PFSK-1 (cell line): ENCODE measurements at regions not wholly inside any gene's neighbourhood (a gene's known extent, or its start where the extent isn't known, plus 50 kb on each side); places are given as distances from the start of the nearest gene placed in this dataset.

Experiments
- FOXP2 ChIP-seq: optimal IDR thresholded peaks from 2 replicates; pipeline ENCODE3; 2011; ENCODE audit warnings: borderline replicate concordance, control low read depth, inconsistent platforms; ENCODE audit not compliant: insufficient read depth; ENCODE audit errors: extremely low read length, extremely low read depth
- POLR2AphosphoS5 ChIP-seq: IDR thresholded peaks from 2 replicates; pipeline ENCODE4 v1.6.1; 2012; ENCODE audit warnings: low read depth, mild to moderate bottlenecking, control low read depth, low read length, moderate library complexity
- SIN3A ChIP-seq: IDR thresholded peaks from 2 replicates; pipeline ENCODE4 v1.6.1; 2012; ENCODE audit warnings: mild to moderate bottlenecking, low read length, moderate library complexity, borderline replicate concordance; ENCODE audit not compliant: insufficient read depth
- TAF1 ChIP-seq: IDR thresholded peaks from 2 replicates; pipeline ENCODE4 v1.6.1; 2012; ENCODE audit warnings: low read length, control low read depth, borderline replicate concordance; ENCODE audit not compliant: insufficient read depth
- TF ChIP-seq, protein P1 (sequence below), 2 experiments: IDR thresholded peaks; 2 replicates each; pipeline versions ENCODE4 v1.6.1 to v1.8.0; 2011 to 2012; ENCODE audit warnings: low read depth in 2 of 2, low read length in 2 of 2, control low read depth in 1 of 2, inconsistent platforms in 1 of 2, mild to moderate bottlenecking in 1 of 2, moderate library complexity in 1 of 2; ENCODE audit not compliant: insufficient read depth in 1 of 2

DNA sequence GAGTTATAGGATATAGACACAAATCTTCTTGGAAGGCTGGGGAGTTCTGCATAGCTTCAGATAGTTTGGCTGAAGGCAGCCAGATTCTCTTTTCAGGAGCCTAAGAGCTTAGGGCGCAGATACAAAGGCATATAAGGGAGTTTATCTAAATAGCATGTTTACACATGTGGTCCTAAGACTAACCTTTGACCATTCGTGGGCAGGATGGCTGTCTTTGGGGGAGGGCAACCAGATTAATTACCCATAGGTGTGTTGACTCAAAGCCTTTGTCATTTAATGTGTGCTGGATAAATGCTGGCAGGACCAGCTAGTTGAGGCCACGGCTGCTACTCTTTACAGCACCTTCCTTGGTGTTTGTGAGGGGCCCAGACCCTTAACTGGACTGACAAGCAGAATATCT is 71.8 kb downstream of the IER5 start:
- no peak for TF ChIP-seq FOXP2
- TF ChIP-seq SIN3A: no peak
- TF ChIP-seq TAF1: no peak
- TF ChIP-seq, protein P1, sequence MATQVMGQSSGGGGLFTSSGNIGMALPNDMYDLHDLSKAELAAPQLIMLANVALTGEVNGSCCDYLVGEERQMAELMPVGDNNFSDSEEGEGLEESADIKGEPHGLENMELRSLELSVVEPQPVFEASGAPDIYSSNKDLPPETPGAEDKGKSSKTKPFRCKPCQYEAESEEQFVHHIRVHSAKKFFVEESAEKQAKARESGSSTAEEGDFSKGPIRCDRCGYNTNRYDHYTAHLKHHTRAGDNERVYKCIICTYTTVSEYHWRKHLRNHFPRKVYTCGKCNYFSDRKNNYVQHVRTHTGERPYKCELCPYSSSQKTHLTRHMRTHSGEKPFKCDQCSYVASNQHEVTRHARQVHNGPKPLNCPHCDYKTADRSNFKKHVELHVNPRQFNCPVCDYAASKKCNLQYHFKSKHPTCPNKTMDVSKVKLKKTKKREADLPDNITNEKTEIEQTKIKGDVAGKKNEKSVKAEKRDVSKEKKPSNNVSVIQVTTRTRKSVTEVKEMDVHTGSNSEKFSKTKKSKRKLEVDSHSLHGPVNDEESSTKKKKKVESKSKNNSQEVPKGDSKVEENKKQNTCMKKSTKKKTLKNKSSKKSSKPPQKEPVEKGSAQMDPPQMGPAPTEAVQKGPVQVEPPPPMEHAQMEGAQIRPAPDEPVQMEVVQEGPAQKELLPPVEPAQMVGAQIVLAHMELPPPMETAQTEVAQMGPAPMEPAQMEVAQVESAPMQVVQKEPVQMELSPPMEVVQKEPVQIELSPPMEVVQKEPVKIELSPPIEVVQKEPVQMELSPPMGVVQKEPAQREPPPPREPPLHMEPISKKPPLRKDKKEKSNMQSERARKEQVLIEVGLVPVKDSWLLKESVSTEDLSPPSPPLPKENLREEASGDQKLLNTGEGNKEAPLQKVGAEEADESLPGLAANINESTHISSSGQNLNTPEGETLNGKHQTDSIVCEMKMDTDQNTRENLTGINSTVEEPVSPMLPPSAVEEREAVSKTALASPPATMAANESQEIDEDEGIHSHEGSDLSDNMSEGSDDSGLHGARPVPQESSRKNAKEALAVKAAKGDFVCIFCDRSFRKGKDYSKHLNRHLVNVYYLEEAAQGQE (IDR thresholded peaks at IDR 0.05; ENCODE audit: insufficient read depth in 1 of 2, low read depth in 2 of 2, low read length in 2 of 2): no peak
- TF ChIP-seq POLR2AphosphoS5: no peak

DNA sequence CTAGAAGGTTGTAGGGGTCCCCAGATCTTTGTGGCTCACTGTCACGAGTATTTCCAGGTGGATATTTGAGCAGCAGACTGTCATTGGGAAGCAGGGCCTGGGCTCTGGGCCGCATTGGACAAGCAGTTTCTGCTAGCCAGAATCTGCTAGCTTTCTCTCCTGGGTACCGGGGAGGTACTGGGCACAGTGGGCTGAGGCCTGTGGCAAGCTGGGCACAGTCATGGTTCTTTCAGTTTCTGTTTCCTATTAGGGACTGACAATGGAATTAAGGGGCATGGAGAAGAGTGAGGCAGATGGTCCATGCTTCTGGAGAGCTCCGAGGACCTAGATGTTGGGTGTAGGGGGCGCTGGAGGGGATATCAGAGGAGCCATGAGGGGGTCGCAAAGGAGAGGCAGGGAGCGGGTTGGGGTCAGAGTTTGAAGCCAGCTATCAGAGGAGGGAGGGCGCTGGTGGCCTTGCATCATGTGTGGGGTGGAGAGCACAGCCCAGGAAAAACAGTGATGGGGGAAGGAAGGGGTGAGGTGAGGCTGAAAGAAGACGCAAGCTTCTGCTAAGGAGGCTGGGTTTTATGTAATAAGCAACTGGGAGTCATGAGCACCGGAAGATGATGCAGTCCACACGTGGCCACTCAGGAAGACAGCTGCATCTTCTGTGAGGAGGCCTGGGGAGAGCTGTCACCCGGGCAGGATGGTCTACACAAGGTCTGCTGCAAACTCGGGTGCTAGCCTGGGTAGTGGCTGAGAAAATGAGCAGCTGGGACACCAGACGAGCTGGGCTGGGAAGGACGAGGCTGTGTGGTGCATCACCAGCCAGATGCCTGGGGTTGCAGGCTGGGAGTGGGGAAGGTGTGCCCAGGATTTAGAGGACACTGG is 72.7 kb downstream of the IER5 start:
- TF ChIP-seq POLR2AphosphoS5 (no peak), SIN3A (no peak), FOXP2 (no peak), TAF1 (no peak)
- TF ChIP-seq, protein P1 (IDR thresholded peaks at IDR 0.05; ENCODE audit: insufficient read depth in 1 of 2, low read depth in 2 of 2, low read length in 2 of 2): no peak

- TF ChIP-seq, protein P1 (IDR thresholded peaks at IDR 0.05; ENCODE audit: insufficient read depth in 1 of 2, low read depth in 2 of 2, low read length in 2 of 2): no peak
- no peak for TF ChIP-seq POLR2AphosphoS5
- TF ChIP-seq FOXP2: no peak
- no peak for TF ChIP-seq SIN3A
- no peak for TF ChIP-seq TAF1
Observed at GRCh38 chr1:181163662-181164061, 75.2 kb downstream of the IER5 start.

DNA sequence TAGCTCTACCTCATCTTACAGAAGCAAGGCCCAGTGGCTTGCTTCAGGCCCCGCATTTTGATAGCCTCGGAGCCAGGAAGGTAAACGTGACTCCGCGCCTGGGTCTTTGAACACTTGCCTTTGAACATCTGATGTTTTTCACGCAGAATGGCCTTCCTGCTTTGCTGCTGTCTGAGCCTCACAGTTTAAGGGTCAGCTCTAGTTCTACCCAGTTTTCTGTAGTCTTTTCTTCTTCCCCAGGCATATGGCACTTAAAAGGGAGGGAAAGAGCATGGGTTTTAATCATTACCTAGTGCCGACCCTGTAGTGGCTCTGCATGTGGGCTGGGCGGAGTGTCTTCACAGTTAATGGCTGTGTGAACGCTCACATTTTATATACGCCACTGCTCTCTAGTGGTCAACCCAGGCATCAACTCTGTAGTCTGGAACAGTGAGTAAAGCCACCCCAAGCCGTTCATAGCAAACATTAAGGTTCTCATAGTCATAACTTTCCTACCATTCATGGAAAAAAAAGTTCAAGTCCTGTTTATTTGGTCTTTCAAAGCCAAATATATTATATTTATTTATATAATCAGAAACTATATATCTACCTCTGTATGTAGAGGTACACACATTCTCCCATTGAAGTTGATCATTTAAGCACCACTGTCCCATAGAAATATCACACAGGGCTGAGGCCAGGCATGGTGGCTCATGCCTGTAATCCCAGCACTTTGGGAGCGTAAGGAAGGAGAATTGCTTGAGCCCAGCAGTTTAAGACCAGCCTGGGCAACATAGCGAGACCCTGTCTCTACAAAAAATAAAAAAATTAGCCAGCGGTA is 78.1 kb downstream of the IER5 start:
- TF ChIP-seq FOXP2 (no peak), POLR2AphosphoS5 (no peak), TAF1 (no peak), SIN3A (no peak)
- TF ChIP-seq, protein P1 (IDR thresholded peaks at IDR 0.05; ENCODE audit: insufficient read depth in 1 of 2, low read depth in 2 of 2, low read length in 2 of 2): 0 out of 4 replicates have a peak, but pooled peaks of 1 of the 2 experiments have one; percentile 16
